HL-60 (cell line): ENCODE measurements at regions not wholly inside any gene's neighbourhood (a gene's known extent, or its start where the extent isn't known, plus 50 kb on each side); places are given as distances from the start of the nearest gene placed in this dataset.

ENCODE experiments used
- POLR2AphosphoS5 ChIP-seq: IDR thresholded peaks from 2 replicates; pipeline ENCODE4 v1.6.1; 2012; ENCODE audit warnings: low read depth
- REST ChIP-seq: IDR thresholded peaks from 2 replicates; pipeline ENCODE4 v1.6.1; 2012; ENCODE audit warnings: low read depth; ENCODE audit not compliant: insufficient replicate concordance
- TF ChIP-seq, protein P1 (sequence below): IDR thresholded peaks from one replicate; pipeline ENCODE4 v1.5.1; 2011; ENCODE audit warnings: low read length, control low read depth, inconsistent platforms; ENCODE audit not compliant: insufficient read depth

- TF ChIP-seq, protein P1, sequence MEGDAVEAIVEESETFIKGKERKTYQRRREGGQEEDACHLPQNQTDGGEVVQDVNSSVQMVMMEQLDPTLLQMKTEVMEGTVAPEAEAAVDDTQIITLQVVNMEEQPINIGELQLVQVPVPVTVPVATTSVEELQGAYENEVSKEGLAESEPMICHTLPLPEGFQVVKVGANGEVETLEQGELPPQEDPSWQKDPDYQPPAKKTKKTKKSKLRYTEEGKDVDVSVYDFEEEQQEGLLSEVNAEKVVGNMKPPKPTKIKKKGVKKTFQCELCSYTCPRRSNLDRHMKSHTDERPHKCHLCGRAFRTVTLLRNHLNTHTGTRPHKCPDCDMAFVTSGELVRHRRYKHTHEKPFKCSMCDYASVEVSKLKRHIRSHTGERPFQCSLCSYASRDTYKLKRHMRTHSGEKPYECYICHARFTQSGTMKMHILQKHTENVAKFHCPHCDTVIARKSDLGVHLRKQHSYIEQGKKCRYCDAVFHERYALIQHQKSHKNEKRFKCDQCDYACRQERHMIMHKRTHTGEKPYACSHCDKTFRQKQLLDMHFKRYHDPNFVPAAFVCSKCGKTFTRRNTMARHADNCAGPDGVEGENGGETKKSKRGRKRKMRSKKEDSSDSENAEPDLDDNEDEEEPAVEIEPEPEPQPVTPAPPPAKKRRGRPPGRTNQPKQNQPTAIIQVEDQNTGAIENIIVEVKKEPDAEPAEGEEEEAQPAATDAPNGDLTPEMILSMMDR, result no peak
- TF ChIP-seq REST (no peak), POLR2AphosphoS5 (no peak)
Measured at GRCh38 chr2:192544371-192544955, 349.7 kb upstream of the TMEFF2 start.
